ENCODE measurements at regions not wholly inside any gene's neighbourhood (a gene's known extent, or its start where the extent isn't known, plus 50 kb on each side); places are given as distances from the start of the nearest gene placed in this dataset.
"Not testable (repeated sequence)": the region's sequence is repeated elsewhere in the genome, so short reads cannot be mapped to it uniquely, and the experiment has no call there.

DNA sequence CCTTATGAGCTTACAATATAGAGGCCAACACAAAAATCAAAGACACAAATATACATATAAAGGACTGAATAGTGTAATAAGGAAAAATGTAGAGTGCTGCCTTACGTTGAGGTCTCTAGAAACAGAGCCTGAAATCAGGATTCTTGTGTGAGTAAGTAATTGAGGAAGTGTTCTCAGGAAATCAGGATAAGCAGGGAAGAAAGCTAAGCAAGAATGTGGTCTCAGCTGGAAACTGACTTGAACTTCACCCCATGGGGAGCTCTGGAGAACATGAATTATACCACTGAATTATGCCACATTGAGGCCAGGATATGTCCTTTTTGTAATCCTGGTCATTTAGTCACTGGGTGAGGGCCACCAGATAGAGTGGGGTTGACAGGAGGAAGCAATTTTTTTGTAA is 191.9 kb downstream of the ETV1 start:
- no peak for DNase-seq (ENCODE audit: insufficient read length)
- FAIRE-seq = no peak
- TF ChIP-seq TAF1 (IDR thresholded peaks at IDR 0.05; ENCODE audit: borderline replicate concordance, low read depth, low read length) = no peak
- no peak for TF ChIP-seq POLR2A (IDR thresholded peaks at IDR 0.05; ENCODE audit: low read depth, low read length)
- no peak for TF ChIP-seq POLR2AphosphoS5 (IDR thresholded peaks at IDR 0.05; ENCODE audit: low read depth, low read length)

DNA sequence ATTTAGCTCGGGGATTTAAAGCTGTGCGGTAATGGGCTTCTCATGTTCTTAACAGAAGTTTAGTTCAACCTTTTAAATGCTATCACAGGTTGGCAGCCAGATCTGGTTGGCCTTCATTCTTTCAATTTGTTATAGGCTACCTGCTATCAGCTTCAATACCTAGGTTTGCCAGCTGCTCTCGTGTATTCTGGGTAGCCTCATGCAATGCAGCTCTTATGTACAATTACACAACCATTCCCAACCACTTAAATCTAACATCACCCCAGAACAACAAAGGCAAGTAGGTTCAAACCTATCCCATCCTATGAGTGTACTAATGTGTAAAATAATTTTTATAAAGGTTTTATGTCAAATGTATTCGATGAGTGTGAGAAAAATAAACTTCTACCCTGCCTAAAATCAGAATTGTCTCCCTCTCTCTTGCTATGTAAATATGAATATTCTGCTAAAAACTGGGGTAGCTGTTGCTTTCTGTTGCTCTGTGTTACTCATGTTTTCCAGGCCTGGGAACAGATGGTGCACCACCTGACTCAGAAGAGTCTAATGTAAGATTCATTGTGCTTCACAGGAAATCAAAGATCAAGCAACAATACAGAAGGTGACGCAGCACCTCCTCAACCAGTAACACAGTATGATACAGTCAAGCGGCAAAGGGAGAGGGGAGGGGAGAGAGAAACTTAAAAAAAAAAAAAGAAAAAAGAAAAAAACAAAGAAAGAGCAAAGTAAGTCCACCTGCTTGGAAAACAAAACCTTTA is 188.6 kb downstream of the ETV1 start:
- DNase-seq (ENCODE audit: insufficient read length) (no peak), FAIRE-seq (no peak)
- TF ChIP-seq POLR2A (IDR thresholded peaks at IDR 0.05; ENCODE audit: low read depth, low read length) (no peak), POLR2AphosphoS5 (IDR thresholded peaks at IDR 0.05; ENCODE audit: low read depth, low read length) (no peak), TAF1 (IDR thresholded peaks at IDR 0.05; ENCODE audit: borderline replicate concordance, low read depth, low read length) (no peak)

DNA sequence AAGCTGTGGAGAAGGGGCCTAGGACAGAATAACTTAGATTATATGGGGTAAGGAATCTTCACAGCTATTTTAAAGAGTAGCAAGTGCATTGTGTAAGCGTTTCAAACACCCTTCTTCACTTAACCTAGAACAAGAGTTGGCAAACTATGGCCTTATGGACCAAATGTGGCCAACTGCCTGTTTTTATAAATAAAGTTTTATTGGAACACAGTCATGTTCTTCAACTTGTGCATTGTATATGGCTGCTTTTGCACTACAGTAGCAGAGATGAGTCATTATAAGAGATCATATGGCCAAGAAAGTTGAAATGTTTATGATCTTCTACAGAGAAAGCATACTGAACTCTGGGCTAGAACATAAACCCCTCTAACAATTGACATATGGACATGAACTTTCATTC is 187.8 kb downstream of the ETV1 start:
- no peak for TF ChIP-seq POLR2AphosphoS5 (IDR thresholded peaks at IDR 0.05; ENCODE audit: low read depth, low read length)
- no peak for TF ChIP-seq TAF1 (IDR thresholded peaks at IDR 0.05; ENCODE audit: borderline replicate concordance, low read depth, low read length)
- TF ChIP-seq POLR2A (IDR thresholded peaks at IDR 0.05; ENCODE audit: low read depth, low read length) = no peak
- DNase-seq (ENCODE audit: insufficient read length) (no peak), FAIRE-seq (no peak)

DNA sequence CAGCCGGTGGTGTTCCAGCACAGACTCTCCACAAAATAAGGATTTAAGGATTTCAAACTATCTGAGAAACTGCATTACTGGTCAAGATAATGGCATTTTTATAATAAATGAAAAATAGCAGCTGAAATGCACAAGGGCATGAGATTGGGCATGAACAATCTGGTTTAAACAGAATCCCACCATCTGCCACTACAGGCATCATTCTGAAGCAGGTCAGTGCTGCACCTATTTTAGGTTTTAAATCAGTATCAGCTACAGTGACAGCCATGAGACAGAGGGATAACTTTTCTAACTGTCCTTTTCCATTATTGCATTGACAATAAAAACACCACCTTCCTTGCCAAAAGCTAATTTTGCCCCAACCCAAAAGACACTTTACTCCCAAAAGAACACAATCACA is 186.8 kb downstream of the ETV1 start:
- TF ChIP-seq POLR2A (IDR thresholded peaks at IDR 0.05; ENCODE audit: low read depth, low read length) (no peak), TAF1 (IDR thresholded peaks at IDR 0.05; ENCODE audit: borderline replicate concordance, low read depth, low read length) (no peak), POLR2AphosphoS5 (IDR thresholded peaks at IDR 0.05; ENCODE audit: low read depth, low read length) (no peak)
- no peak for DNase-seq (ENCODE audit: insufficient read length)
- no peak for FAIRE-seq

DNA sequence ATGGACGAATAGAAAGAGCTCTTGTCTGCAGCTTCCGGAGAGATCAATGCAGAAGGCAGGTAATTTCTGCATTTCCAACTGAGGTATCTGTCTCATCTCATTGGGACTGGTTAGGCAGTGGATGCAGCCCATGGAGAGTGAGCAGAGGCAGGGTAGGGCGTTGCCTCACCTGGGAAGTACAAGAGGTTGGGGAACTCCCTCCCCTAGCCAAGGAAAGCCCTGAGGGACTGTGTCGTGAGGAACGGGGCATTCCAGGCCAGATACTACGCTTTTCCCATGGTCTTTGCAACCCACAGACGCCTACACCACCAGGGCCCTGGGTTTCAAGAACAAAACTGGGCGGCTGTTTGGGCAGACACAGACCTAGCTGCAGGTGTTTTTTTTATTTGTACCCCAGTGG is 186.3 kb downstream of the ETV1 start:
- FAIRE-seq (no peak), DNase-seq (ENCODE audit: insufficient read length) (no peak)
- no peak for TF ChIP-seq POLR2AphosphoS5 (IDR thresholded peaks at IDR 0.05; ENCODE audit: low read depth, low read length)
- TF ChIP-seq POLR2A (IDR thresholded peaks at IDR 0.05; ENCODE audit: low read depth, low read length) = no peak
- TF ChIP-seq TAF1 (IDR thresholded peaks at IDR 0.05; ENCODE audit: borderline replicate concordance, low read depth, low read length) = no peak

DNA sequence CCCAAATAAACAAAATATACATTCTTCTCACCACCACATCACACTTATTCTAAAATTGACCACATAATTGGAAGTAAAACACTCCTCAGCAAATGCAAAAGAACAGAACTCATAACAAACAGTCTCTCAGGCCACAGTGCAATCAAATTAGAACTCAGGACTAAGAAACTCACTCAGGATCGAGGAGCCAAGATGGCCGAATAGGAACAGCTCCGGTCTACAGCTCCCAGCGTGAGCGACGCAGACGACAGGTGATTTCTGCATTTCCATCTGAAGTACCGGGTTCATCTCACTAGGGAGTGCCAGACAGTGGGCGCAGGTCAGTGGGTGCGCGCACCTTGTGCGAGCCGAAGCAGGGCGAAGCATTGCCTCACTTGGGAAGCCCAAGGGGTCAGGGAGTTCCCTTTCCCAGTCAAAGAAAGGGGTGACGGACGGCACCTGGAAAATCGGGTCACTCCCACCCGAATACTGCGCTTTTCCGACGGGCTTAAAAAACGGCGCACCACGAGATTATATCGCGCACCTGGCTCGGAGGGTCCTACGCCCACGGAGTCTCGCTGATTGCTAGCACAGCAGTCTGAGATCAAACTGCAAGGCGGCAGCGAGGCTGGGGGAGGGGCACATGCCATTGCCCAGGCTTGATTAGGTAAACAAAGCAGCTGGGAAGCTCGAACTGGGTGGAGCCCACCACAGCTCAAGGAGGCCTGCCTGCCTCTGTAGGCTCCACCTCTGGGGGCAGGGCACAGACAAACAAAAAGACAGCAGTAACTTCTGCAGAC is 183.2 kb downstream of the ETV1 start:
- FAIRE-seq; DNase-seq (ENCODE audit: insufficient read length): not testable (repeated sequence)

- FAIRE-seq; DNase-seq (ENCODE audit: insufficient read length): not testable (repeated sequence)
These were observed 172.2 kb downstream of the ETV1 start for GRCh38 chr7:13817230-13817629.

DNA sequence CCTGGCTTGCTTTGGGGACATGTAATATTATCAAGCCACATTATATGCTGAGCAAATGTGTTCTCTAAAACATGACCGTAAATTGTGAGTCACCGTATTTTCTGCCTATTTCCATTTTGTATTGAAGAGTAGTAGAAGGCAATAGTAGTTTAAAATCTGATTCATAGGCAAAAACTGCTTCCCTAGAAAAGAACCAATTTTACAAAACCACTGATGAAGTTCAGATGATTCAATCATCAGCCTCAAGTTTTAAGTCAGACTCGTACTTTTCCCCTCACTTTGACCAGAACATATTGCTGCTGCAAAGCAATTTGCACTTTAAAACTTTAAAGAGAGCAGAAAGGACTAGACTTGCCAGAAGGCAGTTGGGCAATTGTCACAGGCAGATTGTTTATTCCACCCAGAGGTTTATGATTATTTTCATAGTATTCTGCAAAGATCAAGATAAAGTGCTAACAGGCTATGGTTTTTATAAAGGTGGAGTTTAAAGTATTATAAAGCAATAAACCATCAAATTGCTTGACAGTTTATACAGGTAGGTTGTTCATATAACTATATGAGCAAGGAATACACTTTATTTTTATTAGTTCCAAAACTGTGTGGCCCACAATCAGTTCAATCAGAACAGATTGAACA is 168.2 kb downstream of the ETV1 start:
- TF ChIP-seq POLR2A (IDR thresholded peaks at IDR 0.05; ENCODE audit: low read depth, low read length) (no peak), POLR2AphosphoS5 (IDR thresholded peaks at IDR 0.05; ENCODE audit: low read depth, low read length) (no peak)
- FAIRE-seq (no peak), DNase-seq (ENCODE audit: insufficient read length) (no peak)

DNA sequence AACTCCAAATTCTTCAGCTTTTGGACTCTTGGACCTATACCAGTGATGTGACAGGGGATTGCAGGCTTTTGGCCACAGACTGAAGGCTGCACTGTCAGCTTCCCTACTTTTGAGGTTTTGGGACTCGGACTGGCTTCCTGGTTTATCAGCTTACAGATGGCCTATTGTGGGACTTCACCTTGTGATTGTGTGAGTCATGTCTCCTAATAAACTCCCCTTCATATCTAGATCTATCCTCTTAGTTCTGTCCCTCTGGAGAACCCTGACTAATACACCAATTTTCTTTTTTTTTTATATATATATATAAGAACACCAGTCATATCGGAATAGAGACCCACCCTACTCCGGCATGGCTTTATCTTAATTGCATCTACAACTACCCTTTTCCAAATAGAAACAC is 166.8 kb downstream of the ETV1 start:
- FAIRE-seq (no peak), DNase-seq (ENCODE audit: insufficient read length) (no peak)
- TF ChIP-seq TAF1 (IDR thresholded peaks at IDR 0.05; ENCODE audit: borderline replicate concordance, low read depth, low read length) (no peak), POLR2AphosphoS5 (IDR thresholded peaks at IDR 0.05; ENCODE audit: low read depth, low read length) (no peak), POLR2A (IDR thresholded peaks at IDR 0.05; ENCODE audit: low read depth, low read length) (no peak)

DNA sequence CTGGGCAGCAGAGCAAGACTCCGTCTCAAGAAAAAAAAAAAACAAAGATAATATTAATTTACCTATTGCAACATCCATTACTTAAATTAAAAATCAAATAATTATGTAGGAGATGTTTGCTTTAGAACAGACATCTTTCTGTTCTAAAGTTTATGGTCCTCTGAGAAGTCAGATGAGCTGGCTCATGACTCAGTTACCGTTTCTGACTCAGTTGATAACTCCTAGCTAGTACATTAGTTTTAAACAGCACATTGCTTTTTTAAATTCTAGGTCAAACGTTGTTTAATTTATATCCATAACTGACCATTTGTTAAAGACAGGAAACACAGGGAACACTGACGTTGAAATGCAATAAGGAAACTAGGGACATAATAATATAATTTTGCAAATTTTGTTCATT is 162.7 kb downstream of the ETV1 start:
- TF ChIP-seq TAF1 (IDR thresholded peaks at IDR 0.05; ENCODE audit: borderline replicate concordance, low read depth, low read length) (no peak), POLR2A (IDR thresholded peaks at IDR 0.05; ENCODE audit: low read depth, low read length) (no peak), POLR2AphosphoS5 (IDR thresholded peaks at IDR 0.05; ENCODE audit: low read depth, low read length) (no peak)
- DNase-seq (ENCODE audit: insufficient read length) = no peak
- FAIRE-seq = no peak

DNA sequence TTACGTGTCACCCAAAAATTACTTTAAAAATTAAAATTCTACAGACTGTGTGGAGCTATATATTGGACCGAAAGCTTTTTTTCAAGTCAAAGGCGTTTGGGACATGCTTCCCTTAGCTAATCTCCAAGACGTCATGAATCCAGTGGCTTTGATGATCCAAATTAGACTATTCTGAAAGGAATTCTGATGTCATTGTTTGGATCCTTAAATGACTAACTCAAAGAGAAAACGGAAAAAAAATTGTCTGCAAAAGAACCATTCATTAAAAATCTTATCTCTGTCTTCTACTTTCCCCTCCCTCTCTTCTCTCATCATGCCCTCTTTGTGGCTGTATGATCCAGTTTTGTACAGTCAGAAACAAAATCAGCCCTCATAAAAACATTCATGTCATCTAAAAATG is 161.8 kb downstream of the ETV1 start:
- no peak for DNase-seq (ENCODE audit: insufficient read length)
- TF ChIP-seq POLR2AphosphoS5 (IDR thresholded peaks at IDR 0.05; ENCODE audit: low read depth, low read length) (no peak), TAF1 (IDR thresholded peaks at IDR 0.05; ENCODE audit: borderline replicate concordance, low read depth, low read length) (no peak), POLR2A (IDR thresholded peaks at IDR 0.05; ENCODE audit: low read depth, low read length) (no peak)
- no peak for FAIRE-seq

- FAIRE-seq (no peak), DNase-seq (ENCODE audit: insufficient read length) (no peak)
- TF ChIP-seq POLR2AphosphoS5 (IDR thresholded peaks at IDR 0.05; ENCODE audit: low read depth, low read length) = no peak
- no peak for TF ChIP-seq TAF1 (IDR thresholded peaks at IDR 0.05; ENCODE audit: borderline replicate concordance, low read depth, low read length)
- no peak for TF ChIP-seq POLR2A (IDR thresholded peaks at IDR 0.05; ENCODE audit: low read depth, low read length)
These were observed 160.2 kb downstream of the ETV1 start for GRCh38 chr7:13829231-13829630.

Data from GM12892 (cell line).